ENCODE measurements at regions not wholly inside any gene's neighbourhood (a gene's known extent, or its start where the extent isn't known, plus 50 kb on each side); places are given as distances from the start of the nearest gene placed in this dataset.

GRCh38 chr12:105819549-105819948, 319.2 kb downstream of the NUAK1 start:
- no peaks in the 10 kb centered on the region for H3K27me3 ChIP-seq (ENCODE audit: low read length)
- no peaks in the 10 kb centered on the region for H3K36me3 ChIP-seq (ENCODE audit: low read length)
- no peaks in the 10 kb centered on the region for H3F3A ChIP-seq (ENCODE audit: insufficient read depth)
- no peaks in the 10 kb centered on the region for H3K9me2 ChIP-seq (replicated peaks; ENCODE audit: insufficient read depth, low read length)
- no peak overlapping the region for H3K4me2 ChIP-seq (ENCODE audit: low read depth, low read length, poor library complexity, severe bottlenecking)
- no peaks in the 10 kb centered on the region for H3K79me2 ChIP-seq (ENCODE audit: insufficient read depth, low read length)
- H3K27ac ChIP-seq (ENCODE audit: low read depth, low read length) = no peak overlapping the region
- TF ChIP-seq EZH2phosphoT487 (conservative IDR thresholded peaks at IDR 0.05; ENCODE audit: low read length) = no peak
- TF ChIP-seq, protein P1, sequence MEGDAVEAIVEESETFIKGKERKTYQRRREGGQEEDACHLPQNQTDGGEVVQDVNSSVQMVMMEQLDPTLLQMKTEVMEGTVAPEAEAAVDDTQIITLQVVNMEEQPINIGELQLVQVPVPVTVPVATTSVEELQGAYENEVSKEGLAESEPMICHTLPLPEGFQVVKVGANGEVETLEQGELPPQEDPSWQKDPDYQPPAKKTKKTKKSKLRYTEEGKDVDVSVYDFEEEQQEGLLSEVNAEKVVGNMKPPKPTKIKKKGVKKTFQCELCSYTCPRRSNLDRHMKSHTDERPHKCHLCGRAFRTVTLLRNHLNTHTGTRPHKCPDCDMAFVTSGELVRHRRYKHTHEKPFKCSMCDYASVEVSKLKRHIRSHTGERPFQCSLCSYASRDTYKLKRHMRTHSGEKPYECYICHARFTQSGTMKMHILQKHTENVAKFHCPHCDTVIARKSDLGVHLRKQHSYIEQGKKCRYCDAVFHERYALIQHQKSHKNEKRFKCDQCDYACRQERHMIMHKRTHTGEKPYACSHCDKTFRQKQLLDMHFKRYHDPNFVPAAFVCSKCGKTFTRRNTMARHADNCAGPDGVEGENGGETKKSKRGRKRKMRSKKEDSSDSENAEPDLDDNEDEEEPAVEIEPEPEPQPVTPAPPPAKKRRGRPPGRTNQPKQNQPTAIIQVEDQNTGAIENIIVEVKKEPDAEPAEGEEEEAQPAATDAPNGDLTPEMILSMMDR (IDR thresholded peaks at IDR 0.05; ENCODE audit: insufficient read depth, low read length, poor library complexity, severe bottlenecking) = no peak
- no peak overlapping the region for H3K4me3 ChIP-seq (ENCODE audit: insufficient read depth, low read length, poor library complexity, severe bottlenecking)
- H4K20me1 ChIP-seq (ENCODE audit: low read depth, low read length) = no peaks in the 10 kb centered on the region
- no peak overlapping the region for H2AFZ ChIP-seq (ENCODE audit: low read depth, low read length, severe bottlenecking)
- H3K9ac ChIP-seq (ENCODE audit: low read length) = no peak overlapping the region
- no peaks in the 10 kb centered on the region for H3K9me3 ChIP-seq (ENCODE audit: insufficient read depth, low read length)

- Histone ChIP-seq H3K9me3 (ENCODE audit: insufficient read depth, low read length) (no peaks in the 10 kb centered on the region), H3K4me3 (ENCODE audit: insufficient read depth, low read length, poor library complexity, severe bottlenecking) (no peak overlapping the region), H4K20me1 (ENCODE audit: low read depth, low read length) (no peaks in the 10 kb centered on the region), H3K27me3 (ENCODE audit: low read length) (no peaks in the 10 kb centered on the region), H3K36me3 (ENCODE audit: low read length) (no peaks in the 10 kb centered on the region), H3K4me2 (ENCODE audit: low read depth, low read length, poor library complexity, severe bottlenecking) (no peak overlapping the region), H3K9ac (ENCODE audit: low read length) (no peak overlapping the region), H2AFZ (ENCODE audit: low read depth, low read length, severe bottlenecking) (no peak overlapping the region), H3K9me2 (replicated peaks; ENCODE audit: insufficient read depth, low read length) (no peaks in the 10 kb centered on the region), H3K27ac (ENCODE audit: low read depth, low read length) (no peak overlapping the region), H3K79me2 (ENCODE audit: insufficient read depth, low read length) (no peaks in the 10 kb centered on the region), H3F3A (ENCODE audit: insufficient read depth) (no peaks in the 10 kb centered on the region)
- TF ChIP-seq, protein P1 (IDR thresholded peaks at IDR 0.05; ENCODE audit: insufficient read depth, low read length, poor library complexity, severe bottlenecking) = no peak
- no peak for TF ChIP-seq EZH2phosphoT487 (conservative IDR thresholded peaks at IDR 0.05; ENCODE audit: low read length)
Measured at GRCh38 chr12:105820429-105821125, 318.2 kb downstream of the NUAK1 start.

DNA sequence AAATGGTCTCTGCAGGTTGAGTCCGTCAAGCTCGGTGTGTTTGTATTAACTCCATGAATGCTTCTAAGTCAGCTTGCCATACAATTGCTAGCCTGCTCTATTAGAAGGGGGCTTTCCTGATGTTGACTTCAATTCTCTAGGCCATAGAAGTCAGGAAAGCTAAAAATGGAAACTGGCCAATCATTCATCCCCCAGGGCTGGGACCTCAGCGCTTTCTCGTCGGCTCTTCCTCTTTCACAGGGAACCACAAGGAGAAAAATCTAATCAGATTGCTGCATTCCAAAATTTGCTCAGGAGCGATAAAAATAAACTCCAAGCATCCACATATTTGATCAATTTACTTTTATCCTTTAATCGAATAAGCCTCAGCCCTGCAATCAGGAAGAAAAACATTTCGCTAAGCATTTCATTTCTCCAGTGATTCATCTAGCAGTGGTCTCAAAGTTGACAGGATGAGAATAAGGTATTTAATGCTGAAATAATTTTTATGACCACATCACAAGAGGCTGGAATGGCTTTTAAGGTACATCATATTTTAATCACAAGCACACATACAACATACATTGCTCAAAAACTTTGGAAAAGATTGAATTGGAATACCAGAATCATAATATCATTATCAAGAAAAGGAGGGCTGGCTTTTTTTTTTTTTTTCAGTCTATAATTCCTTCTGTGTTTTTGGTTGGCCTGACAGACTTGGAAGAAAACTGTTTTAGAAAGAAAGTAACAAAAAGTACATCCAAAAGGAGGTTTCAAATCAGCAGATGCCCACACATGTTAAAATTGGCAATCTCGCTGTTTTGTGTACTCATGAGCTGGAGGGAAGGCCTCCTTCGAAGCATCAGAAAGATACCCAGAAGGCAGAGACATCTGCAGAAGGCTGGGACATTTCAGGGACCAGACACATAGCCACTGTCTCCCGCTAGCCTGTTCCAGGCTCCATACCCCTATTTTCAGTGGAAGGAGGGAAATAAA, 316.3 kb downstream of the NUAK1 start:
- Histone ChIP-seq H3K79me2 (ENCODE audit: insufficient read depth, low read length) (no peaks in the 10 kb centered on the region), H3K27ac (ENCODE audit: low read depth, low read length) (no peak overlapping the region), H3K4me2 (ENCODE audit: low read depth, low read length, poor library complexity, severe bottlenecking) (no peak overlapping the region), H3K27me3 (ENCODE audit: low read length) (no peaks in the 10 kb centered on the region), H3K4me3 (ENCODE audit: insufficient read depth, low read length, poor library complexity, severe bottlenecking) (no peak overlapping the region), H3K9me3 (ENCODE audit: insufficient read depth, low read length) (no peaks in the 10 kb centered on the region), H3K9ac (ENCODE audit: low read length) (no peak overlapping the region), H3F3A (ENCODE audit: insufficient read depth) (no peaks in the 10 kb centered on the region), H3K9me2 (replicated peaks; ENCODE audit: insufficient read depth, low read length) (no peaks in the 10 kb centered on the region), H2AFZ (ENCODE audit: low read depth, low read length, severe bottlenecking) (no peak overlapping the region), H4K20me1 (ENCODE audit: low read depth, low read length) (no peaks in the 10 kb centered on the region), H3K36me3 (ENCODE audit: low read length) (no peaks in the 10 kb centered on the region)
- TF ChIP-seq EZH2phosphoT487 (conservative IDR thresholded peaks at IDR 0.05; ENCODE audit: low read length) = no peak
- TF ChIP-seq, protein P1 (IDR thresholded peaks at IDR 0.05; ENCODE audit: insufficient read depth, low read length, poor library complexity, severe bottlenecking) = no peak
